ENCODE measurements at regions not wholly inside any gene's neighbourhood (a gene's known extent, or its start where the extent isn't known, plus 50 kb on each side); places are given as distances from the start of the nearest gene placed in this dataset.
A peak's percentile ranks its signal among the peaks of the same experiment; 100 is the strongest.

DNA sequence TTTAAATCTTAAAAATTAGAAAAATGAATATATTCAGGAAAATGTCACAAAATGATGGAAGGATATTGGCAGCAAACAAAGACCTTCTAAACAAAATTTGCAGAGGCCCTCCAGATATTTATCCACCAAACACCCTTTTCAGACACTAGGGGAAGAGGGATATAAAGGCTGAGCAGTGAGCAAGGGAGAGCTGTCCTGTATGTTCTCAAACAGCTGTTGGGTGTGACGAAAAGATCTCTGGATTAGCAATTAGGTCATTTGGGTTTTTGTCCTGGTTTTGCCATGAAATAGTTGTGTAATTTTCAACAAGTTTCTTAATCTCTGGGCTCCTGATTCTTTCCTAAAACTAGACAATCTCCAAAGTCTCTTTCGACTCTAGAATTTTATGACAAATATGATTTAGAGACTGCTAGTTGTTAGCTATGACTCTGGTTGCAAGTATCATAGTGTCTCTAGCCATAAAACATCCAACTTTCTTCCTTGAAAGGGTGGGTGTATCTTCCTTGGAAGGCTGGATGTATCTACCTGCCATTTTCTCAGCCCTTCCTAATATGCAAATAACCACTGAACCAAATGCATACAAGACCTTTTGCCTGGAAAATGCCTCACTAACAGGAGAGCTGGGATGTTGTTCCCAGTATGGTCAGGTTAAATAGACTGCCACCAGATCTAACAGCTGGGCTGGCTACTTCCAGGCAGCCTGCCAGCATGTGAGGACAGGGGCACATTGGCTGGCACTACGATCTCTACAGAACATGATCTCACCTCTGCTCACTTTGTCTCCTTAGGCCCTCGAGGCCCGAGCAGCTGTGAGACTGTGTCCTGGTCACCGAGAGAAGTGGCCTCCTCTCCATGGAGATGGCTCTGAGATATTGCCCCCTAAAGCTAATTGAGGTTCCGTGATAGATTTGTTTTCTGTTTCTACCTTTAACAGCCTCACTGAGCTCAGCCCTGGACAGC, 225.5 kb upstream of the JADE1 start:
- Histone ChIP-seq H3K18ac (ENCODE audit: low read length) (no peak overlapping the region), H3K4me2 (ENCODE audit: insufficient read depth, low read length, poor library complexity, severe bottlenecking) (no peak overlapping the region), H3K27ac (replicated peaks; ENCODE audit: low read length) (no peak overlapping the region), H3K4ac (ENCODE audit: low read length) (no peak overlapping the region), H2BK12ac (ENCODE audit: low read length) (no peak overlapping the region), H3K36me3 (replicated peaks in 1 of 2; ENCODE audit: control insufficient read depth in 2 of 2, insufficient read depth in 2 of 2, low read length in 2 of 2) (no peaks in the 10 kb centered on the region), H3K79me1 (ENCODE audit: low read depth, low read length) (no peaks in the 10 kb centered on the region), H4K8ac (ENCODE audit: low read depth, low read length) (no peak overlapping the region), H2BK120ac (ENCODE audit: low read depth, low read length) (no peak overlapping the region), H4K91ac (ENCODE audit: low read depth, low read length, poor library complexity) (no peak overlapping the region), H3K4me1 (ENCODE audit: control insufficient read depth in 2 of 2, insufficient read depth in 1 of 2, low read depth in 1 of 2, low read length in 2 of 2) (peaks cover 0 to 1% of the 10 kb centered on the region in 2 donors), H3K9me3 (replicated peaks in 1 of 2; ENCODE audit: control insufficient read depth in 2 of 2, insufficient read depth in 1 of 2, low read depth in 1 of 2, low read length in 2 of 2) (no peaks in the 10 kb centered on the region), H3K23ac (ENCODE audit: low read depth, low read length, poor library complexity) (no peak overlapping the region), H2BK5ac (ENCODE audit: low read length) (no peak overlapping the region), H3K4me3 (ENCODE audit: low read length in 2 of 2) (no peak overlapping the region), H2AK5ac (ENCODE audit: low read depth, low read length) (no peak overlapping the region), H3K27me3 (ENCODE audit: control insufficient read depth in 3 of 3, insufficient read depth in 3 of 3, low read depth in 1 of 3, low read length in 3 of 3) (no peaks in the 10 kb centered on the region), H2BK15ac (ENCODE audit: low read length) (no peak overlapping the region), H2AFZ (ENCODE audit: low read length) (no peak overlapping the region), H3K14ac (ENCODE audit: low read length) (no peak overlapping the region), H3K9ac (ENCODE audit: low read depth, low read length, poor library complexity) (no peak overlapping the region)
- no peak for DNase-seq (ENCODE audit: low spot score)
- WGBS, 2 donors (ENCODE audit: extremely low coverage in 2 of 2, insufficient read length in 2 of 2, insufficient replicate concordance in 1 of 2): no CpG with 5 or more reads among the region's 7 CpGs

- no peaks in the 10 kb centered on the region for H3K9me3 ChIP-seq (replicated peaks in 1 of 2; ENCODE audit: control insufficient read depth in 2 of 2, insufficient read depth in 1 of 2, low read depth in 1 of 2, low read length in 2 of 2)
- no peak overlapping the region for H2AFZ ChIP-seq (ENCODE audit: low read length)
These were observed 227.1 kb upstream of the JADE1 start for GRCh38 chr4:128582427-128582870.

DNA sequence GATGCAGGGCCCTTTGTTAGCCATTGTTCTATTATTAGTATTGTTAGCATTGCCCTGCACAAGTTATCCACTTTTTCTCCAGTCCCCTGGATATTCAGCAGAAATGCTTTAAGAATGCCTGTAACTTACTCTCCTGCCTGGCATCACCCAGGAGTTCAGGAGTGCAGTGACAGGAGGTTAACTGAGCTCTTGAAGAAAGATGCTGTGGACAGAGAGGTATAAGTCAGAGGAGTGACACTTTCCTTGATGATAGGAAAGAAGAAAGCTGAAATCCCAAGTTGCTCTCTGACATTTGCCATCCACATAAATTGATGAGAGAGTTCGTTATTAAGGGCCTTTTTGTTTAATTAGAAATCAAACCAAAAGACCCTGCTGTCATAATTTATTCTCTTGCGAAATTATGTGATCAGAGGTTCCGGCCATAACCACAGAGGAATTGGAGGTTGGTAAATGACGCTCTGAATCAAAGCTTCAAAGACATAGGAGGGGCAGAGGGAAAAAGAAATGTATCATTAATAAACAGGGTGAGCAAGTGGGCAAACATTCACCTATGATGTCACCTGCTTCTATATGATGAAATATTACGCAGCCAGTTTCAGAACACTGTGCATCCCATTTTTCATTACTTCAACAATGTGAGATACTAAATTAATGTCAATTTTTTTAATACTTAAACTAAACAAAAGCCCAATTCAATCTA, 230.2 kb upstream of the JADE1 start:
- Histone ChIP-seq H3K18ac (ENCODE audit: low read length) (no peak overlapping the region), H4K91ac (ENCODE audit: low read depth, low read length, poor library complexity) (no peak overlapping the region), H3K14ac (ENCODE audit: low read length) (no peak overlapping the region), H2BK15ac (ENCODE audit: low read length) (no peak overlapping the region), H3K9me3 (replicated peaks in 1 of 2; ENCODE audit: control insufficient read depth in 2 of 2, insufficient read depth in 1 of 2, low read depth in 1 of 2, low read length in 2 of 2) (no peaks in the 10 kb centered on the region), H3K23ac (ENCODE audit: low read depth, low read length, poor library complexity) (no peak overlapping the region), H3K27ac (replicated peaks; ENCODE audit: low read length) (no peak overlapping the region), H3K27me3 (ENCODE audit: control insufficient read depth in 3 of 3, insufficient read depth in 3 of 3, low read depth in 1 of 3, low read length in 3 of 3) (no peaks in the 10 kb centered on the region), H3K36me3 (replicated peaks in 1 of 2; ENCODE audit: control insufficient read depth in 2 of 2, insufficient read depth in 2 of 2, low read length in 2 of 2) (no peaks in the 10 kb centered on the region), H3K79me1 (ENCODE audit: low read depth, low read length) (no peaks in the 10 kb centered on the region), H3K9ac (ENCODE audit: low read depth, low read length, poor library complexity) (no peak overlapping the region), H2BK12ac (ENCODE audit: low read length) (no peak overlapping the region), H3K4me2 (ENCODE audit: insufficient read depth, low read length, poor library complexity, severe bottlenecking) (no peak overlapping the region), H3K4me1 (ENCODE audit: control insufficient read depth in 2 of 2, insufficient read depth in 1 of 2, low read depth in 1 of 2, low read length in 2 of 2) (peaks cover 0 to 5% of the 10 kb centered on the region in 2 donors), H3K4me3 (ENCODE audit: low read length in 2 of 2) (no peak overlapping the region), H2BK5ac (ENCODE audit: low read length) (no peak overlapping the region), H2AK5ac (ENCODE audit: low read depth, low read length) (no peak overlapping the region), H3K4ac (ENCODE audit: low read length) (no peak overlapping the region), H4K8ac (ENCODE audit: low read depth, low read length) (no peak overlapping the region), H2AFZ (ENCODE audit: low read length) (no peak overlapping the region), H2BK120ac (ENCODE audit: low read depth, low read length) (no peak overlapping the region)
- no CpG with 5 or more reads among the region's 5 CpGs for WGBS, 2 donors (ENCODE audit: extremely low coverage in 2 of 2, insufficient read length in 2 of 2, insufficient replicate concordance in 1 of 2)
- DNase-seq (ENCODE audit: low spot score): no peak

More at GRCh38 chr4:128582427-128582870, 227.1 kb upstream of the JADE1 start:
- Histone ChIP-seq H3K79me1 (ENCODE audit: low read depth, low read length) (no peaks in the 10 kb centered on the region), H2BK12ac (ENCODE audit: low read length) (no peak overlapping the region), H3K36me3 (replicated peaks in 1 of 2; ENCODE audit: control insufficient read depth in 2 of 2, insufficient read depth in 2 of 2, low read length in 2 of 2) (no peaks in the 10 kb centered on the region), H3K27ac (replicated peaks; ENCODE audit: low read length) (no peak overlapping the region), H2BK5ac (ENCODE audit: low read length) (no peak overlapping the region), H2BK120ac (ENCODE audit: low read depth, low read length) (no peak overlapping the region), H3K4ac (ENCODE audit: low read length) (no peak overlapping the region), H3K14ac (ENCODE audit: low read length) (no peak overlapping the region), H4K91ac (ENCODE audit: low read depth, low read length, poor library complexity) (no peak overlapping the region), H2AK5ac (ENCODE audit: low read depth, low read length) (no peak overlapping the region), H3K4me2 (ENCODE audit: insufficient read depth, low read length, poor library complexity, severe bottlenecking) (no peak overlapping the region), H3K4me3 (ENCODE audit: low read length in 2 of 2) (no peak overlapping the region), H3K9ac (ENCODE audit: low read depth, low read length, poor library complexity) (no peak overlapping the region), H2BK15ac (ENCODE audit: low read length) (no peak overlapping the region), H3K23ac (ENCODE audit: low read depth, low read length, poor library complexity) (no peak overlapping the region), H3K18ac (ENCODE audit: low read length) (no peak overlapping the region), H4K8ac (ENCODE audit: low read depth, low read length) (no peak overlapping the region), H3K4me1 (ENCODE audit: control insufficient read depth in 2 of 2, insufficient read depth in 1 of 2, low read depth in 1 of 2, low read length in 2 of 2) (peaks cover 0 to 5% of the 10 kb centered on the region in 2 donors), H3K27me3 (ENCODE audit: control insufficient read depth in 3 of 3, insufficient read depth in 3 of 3, low read depth in 1 of 3, low read length in 3 of 3) (no peaks in the 10 kb centered on the region)
- no CpG with 5 or more reads among the region's 1 CpG for WGBS, 2 donors (ENCODE audit: extremely low coverage in 2 of 2, insufficient read length in 2 of 2, insufficient replicate concordance in 1 of 2)
- DNase-seq (ENCODE audit: low spot score): no peak

DNA sequence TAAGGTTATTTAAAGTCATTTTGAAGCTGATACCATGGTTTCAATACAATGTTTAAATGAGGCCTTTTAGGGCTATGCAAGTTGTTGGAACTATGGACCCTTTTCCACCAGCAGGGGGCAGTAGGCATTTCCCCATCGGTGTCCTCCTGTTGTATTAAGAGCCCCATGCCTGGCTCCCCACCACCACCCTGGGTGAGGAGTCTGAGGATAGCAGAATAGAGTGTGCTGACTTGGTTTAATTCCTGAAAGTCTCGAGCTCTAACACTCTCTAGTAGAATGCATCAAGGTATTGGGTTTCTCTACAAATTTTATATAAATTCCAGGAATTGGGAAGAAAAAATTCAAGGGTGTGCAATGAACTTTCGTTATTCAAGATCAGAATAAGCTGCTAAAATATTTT, 234.8 kb upstream of the JADE1 start:
- H3K79me1 ChIP-seq (ENCODE audit: low read depth, low read length): no peaks in the 10 kb centered on the region
- H2BK5ac ChIP-seq (ENCODE audit: low read length): no peak overlapping the region
- no peak overlapping the region for H2BK120ac ChIP-seq (ENCODE audit: low read depth, low read length)
- H3K4me3 ChIP-seq (ENCODE audit: low read length in 2 of 2): no peak overlapping the region
- no peak overlapping the region for H2AFZ ChIP-seq (ENCODE audit: low read length)
- H3K4ac ChIP-seq (ENCODE audit: low read length): no peak overlapping the region
- no peak overlapping the region for H3K27ac ChIP-seq (replicated peaks; ENCODE audit: low read length)
- H3K23ac ChIP-seq (ENCODE audit: low read depth, low read length, poor library complexity): no peak overlapping the region
- no peak overlapping the region for H2AK5ac ChIP-seq (ENCODE audit: low read depth, low read length)
- H4K91ac ChIP-seq (ENCODE audit: low read depth, low read length, poor library complexity): no peak overlapping the region
- H3K9ac ChIP-seq (ENCODE audit: low read depth, low read length, poor library complexity): no peak overlapping the region
- H3K4me1 ChIP-seq (ENCODE audit: control insufficient read depth in 2 of 2, insufficient read depth in 1 of 2, low read depth in 1 of 2, low read length in 2 of 2): peaks cover 2 to 9% of the 10 kb centered on the region in 2 donors
- no peak overlapping the region for H2BK12ac ChIP-seq (ENCODE audit: low read length)
- no peaks in the 10 kb centered on the region for H3K27me3 ChIP-seq (ENCODE audit: control insufficient read depth in 3 of 3, insufficient read depth in 3 of 3, low read depth in 1 of 3, low read length in 3 of 3)
- H4K8ac ChIP-seq (ENCODE audit: low read depth, low read length): no peak overlapping the region
- H2BK15ac ChIP-seq (ENCODE audit: low read length): no peak overlapping the region
- H3K4me2 ChIP-seq (ENCODE audit: insufficient read depth, low read length, poor library complexity, severe bottlenecking): no peak overlapping the region
- H3K9me3 ChIP-seq (replicated peaks in 1 of 2; ENCODE audit: control insufficient read depth in 2 of 2, insufficient read depth in 1 of 2, low read depth in 1 of 2, low read length in 2 of 2): no peaks in the 10 kb centered on the region
- DNase-seq (ENCODE audit: low spot score): peak; percentile 48
- H3K14ac ChIP-seq (ENCODE audit: low read length): no peak overlapping the region
- WGBS, 2 donors (ENCODE audit: extremely low coverage in 2 of 2, insufficient read length in 2 of 2, insufficient replicate concordance in 1 of 2): no CpG with 5 or more reads among the region's 3 CpGs
- H3K18ac ChIP-seq (ENCODE audit: low read length): no peak overlapping the region
- no peaks in the 10 kb centered on the region for H3K36me3 ChIP-seq (replicated peaks in 1 of 2; ENCODE audit: control insufficient read depth in 2 of 2, insufficient read depth in 2 of 2, low read length in 2 of 2)

Data from neuronal stem cell (in vitro differentiated cells).